ENCODE measurements at regions not wholly inside any gene's neighbourhood (a gene's known extent, or its start where the extent isn't known, plus 50 kb on each side); places are given as distances from the start of the nearest gene placed in this dataset.

DNA sequence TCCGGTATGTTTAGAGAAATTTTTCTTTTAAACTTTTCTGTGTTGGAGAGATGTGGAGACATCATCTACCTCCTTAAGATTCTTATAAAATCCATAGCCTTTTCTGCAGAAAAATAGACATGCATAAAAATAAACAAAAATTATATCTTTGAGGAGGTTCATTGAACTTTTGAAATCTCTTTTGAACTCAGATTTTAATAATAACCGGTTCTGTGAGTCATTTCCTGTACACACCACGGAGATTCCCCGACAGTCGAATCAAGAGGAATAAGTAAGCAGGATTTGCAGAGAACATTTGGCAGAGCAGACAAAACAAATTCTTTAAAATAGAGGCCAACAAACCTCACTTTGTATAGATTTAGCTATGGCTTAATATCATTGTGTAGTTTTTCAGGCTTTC lies 918.7 kb upstream of the POU3F4 start:
- TF ChIP-seq POLR2A (IDR thresholded peaks at IDR 0.05; ENCODE audit: low read depth, low read length) (no peak), TAF1 (IDR thresholded peaks at IDR 0.05; ENCODE audit: borderline replicate concordance, low read depth, low read length) (no peak)
